GM18499 (cell line): ENCODE measurements at regions not wholly inside any gene's neighbourhood (a gene's known extent, or its start where the extent isn't known, plus 50 kb on each side); places are given as distances from the start of the nearest gene placed in this dataset.
"Not testable (repeated sequence)": the region's sequence is repeated elsewhere in the genome, so short reads cannot be mapped to it uniquely, and the experiment has no call there.

Source experiments
- ATAC-seq: cut with Tn5 transposase; IDR thresholded peaks from one replicate; pipeline ENCODE4 v1.9.1; 2021; ENCODE audit warnings: moderate number of reproducible peaks; ENCODE audit not compliant: insufficient read depth, unreplicated experiment

DNA sequence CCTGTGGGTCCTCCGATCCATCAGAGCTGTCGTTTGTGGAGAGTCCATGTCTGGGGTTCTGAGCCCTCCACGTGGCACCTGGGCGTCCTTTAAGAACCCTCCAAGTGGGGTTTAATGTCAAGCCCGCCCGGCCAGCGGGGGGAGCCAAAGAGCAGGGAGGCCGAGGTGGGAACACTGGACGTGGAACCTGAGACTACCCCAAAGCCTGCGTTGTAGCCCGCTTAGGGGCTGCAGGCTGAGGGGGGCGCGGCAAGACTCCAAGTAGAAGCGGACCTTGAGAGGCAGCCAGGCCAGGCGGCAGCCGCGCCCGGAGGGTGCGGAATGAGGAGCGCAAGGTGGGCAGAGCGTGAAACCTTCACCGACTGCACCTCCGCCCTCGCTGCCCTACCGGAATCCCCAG, 126.2 kb upstream of the ATP10A start:
- no peak for ATAC-seq

- not testable (repeated sequence) for ATAC-seq
These were observed 125.6 kb upstream of the ATP10A start for GRCh38 chr15:25988716-25989115.

DNA sequence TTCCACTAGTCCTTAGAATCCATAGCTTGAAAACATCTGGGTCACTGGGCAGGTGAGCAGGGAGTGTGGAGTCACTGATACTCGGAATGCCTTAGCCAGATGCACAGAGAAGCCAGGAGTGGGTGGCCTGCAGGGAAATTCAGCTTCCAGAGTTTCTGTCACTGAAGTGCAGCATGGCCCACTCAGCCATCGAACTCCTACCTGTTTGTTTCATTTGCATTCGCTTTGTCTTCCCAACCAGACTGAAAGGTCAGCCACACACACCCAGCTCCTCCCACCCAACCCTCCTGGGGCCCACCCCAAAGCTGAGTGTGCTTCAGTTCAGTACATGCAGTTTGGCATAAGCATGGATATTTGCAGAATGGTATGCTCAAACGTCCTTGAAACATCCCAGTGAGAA, 124.5 kb upstream of the ATP10A start:
- ATAC-seq = no peak

DNA sequence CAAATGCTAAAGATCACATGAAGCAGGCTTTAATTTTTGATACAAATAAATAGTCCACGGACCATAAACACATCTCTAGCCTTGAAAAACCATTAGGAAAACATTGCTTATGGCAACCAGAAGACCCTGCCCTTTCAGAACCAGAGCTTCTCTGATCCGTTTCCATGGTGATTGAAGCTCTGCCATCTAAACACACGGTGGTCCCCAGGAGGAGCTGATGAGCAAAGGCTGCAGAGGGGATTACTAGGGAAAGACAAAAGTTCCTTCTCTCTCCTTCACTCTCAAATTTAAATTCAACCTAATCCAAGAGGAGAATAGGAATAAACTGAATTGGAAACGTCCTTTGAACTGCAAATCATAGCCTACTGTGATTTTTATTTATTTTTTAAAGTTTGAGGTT, 122.0 kb upstream of the ATP10A start:
- ATAC-seq = no peak

- ATAC-seq = no peak
These were observed 119.6 kb upstream of the ATP10A start for GRCh38 chr15:25982736-25983135.

DNA sequence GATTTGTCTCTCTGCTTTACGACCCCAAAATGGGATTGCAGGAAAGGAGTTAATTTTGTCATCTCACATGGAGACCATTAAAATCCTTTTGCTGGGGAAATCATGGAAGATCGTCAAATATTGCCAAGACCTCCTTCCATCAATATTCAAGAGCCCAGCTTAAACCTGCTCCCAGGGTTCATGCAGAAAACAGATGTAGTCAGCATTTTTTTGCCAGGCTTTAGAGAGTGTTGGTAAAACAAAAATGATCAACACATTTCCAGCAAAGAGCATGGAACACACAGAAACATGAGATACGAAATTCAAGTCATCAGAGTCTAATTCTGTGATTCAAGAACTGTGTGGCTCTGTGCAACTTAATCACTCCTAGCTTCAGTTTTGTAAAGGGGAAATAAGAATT, 118.0 kb upstream of the ATP10A start:
- ATAC-seq = no peak

DNA sequence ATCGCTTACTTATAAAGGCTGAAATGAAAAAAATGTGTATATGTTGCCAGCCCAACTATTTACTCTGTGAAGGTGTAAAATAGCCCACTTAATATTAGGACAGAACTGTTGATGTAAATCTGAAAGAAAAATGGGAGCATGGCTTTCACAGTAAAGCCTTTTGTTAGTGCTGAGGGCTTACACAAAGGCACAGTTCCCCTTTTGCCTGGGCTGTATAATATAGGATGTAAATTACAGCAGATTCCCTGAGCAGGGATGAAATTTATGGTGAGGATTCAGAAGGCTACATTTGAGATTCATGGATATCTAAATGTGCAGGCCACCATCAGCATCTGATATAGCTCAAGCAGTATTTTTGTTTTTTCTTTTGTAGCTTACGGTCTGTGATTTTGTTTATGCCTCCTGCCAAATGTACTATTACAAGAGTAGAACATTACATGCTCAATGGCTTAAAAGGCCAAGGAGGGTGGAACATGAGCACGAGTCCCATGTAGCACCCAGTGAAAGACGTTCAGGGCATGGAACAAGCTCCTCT, 109.1 kb upstream of the ATP10A start:
- ATAC-seq = no peak

- ATAC-seq = no peak
These were observed 107.9 kb upstream of the ATP10A start for GRCh38 chr15:25971053-25971452.

DNA sequence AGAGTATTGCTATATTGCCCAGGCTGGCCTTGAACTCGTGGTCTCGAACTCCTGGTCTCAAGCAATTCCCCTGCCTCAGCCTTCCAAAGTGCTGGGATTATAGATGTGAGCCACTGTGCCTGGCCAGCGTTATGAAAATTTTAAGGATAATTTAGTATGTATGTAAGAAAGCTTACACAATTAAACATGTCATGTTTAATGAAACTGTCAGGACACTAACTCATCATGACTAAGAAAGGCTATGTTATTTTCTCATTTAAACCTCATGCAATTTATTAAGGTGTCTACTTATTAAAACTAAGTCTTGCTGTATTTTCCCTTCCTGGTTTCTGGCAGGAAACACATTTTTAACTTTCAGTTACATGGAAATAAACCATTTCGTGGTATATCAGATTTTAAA, 106.8 kb upstream of the ATP10A start:
- no peak for ATAC-seq

GRCh38 chr15:25967116-25967515, 104.0 kb upstream of the ATP10A start:
- no peak for ATAC-seq

DNA sequence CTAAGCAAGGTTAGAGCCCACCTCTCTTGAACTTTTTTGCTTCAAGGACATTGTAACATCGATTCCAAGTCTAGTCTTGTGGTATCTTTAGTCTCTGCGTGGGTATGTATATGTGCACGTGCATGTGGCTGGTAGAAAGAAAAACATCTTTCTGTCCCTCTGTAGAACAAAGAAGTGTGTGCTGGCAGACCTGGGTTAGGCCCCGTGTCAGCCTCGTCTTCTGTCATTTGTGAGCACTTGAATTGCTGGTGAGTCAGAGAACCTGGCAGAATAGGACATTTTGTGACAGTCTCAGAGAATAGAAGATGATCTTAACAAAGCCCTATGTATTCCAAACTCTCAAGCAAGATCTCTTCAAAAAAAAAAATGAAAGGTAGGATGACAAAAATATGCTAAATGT, 102.2 kb upstream of the ATP10A start:
- no peak for ATAC-seq

GRCh38 chr15:25960273-25960672, 97.1 kb upstream of the ATP10A start:
- no peak for ATAC-seq

- no peak for ATAC-seq
These were observed 96.0 kb upstream of the ATP10A start for GRCh38 chr15:25959100-25959499.

- ATAC-seq = no peak
These were observed 92.5 kb upstream of the ATP10A start for GRCh38 chr15:25955628-25956027.

DNA sequence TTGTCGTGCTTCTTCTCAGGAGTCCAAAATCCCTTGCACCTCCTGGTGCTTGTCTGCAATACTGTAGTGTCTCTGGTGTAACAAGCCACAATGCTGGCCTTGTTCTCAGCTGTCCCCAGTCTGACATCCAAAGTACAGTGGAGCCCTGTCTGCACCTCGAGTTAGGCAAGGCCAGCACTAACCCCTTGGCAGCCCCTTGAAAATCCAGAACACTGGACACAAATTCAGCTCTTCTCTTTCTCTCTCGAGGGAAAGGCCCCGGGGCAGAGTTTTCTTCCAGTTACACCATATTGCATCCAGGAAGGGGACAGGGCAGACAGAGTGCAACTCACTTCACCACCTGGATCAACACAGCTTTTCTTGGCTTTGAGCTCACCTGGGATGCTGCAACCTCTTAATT, 91.3 kb upstream of the ATP10A start:
- no peak for ATAC-seq

- no peak for ATAC-seq
These were observed 86.9 kb upstream of the ATP10A start for GRCh38 chr15:25950014-25950413.

GRCh38 chr15:25947323-25948314, 84.5 kb upstream of the ATP10A start:
- ATAC-seq = no peak

DNA sequence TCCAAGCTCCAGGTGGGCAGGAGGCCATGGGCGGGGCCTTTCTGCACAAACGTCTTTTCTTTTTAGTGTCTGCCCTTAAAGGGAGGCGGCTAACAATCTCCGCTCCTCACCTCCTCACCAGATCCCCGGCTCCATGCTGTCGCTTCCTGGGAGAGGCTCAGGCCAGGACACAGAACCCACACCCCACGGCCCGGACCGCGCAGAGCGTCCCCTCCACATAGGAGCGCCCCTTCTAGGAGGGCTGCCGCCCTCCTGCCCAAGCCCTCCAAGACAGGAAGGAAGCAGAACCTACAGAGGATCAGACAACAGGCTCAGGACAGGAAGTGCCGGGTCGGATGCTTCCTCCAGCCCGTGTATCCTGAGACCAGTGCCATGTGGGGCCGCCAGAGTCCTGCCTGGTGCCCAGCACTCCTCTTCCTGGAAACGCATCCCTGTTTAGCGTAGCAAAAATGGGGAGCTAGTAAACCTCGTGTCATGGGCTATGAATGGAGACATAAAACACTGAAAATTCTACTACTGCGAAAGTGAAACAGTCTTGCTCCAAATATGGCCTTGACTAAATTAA, 83.2 kb upstream of the ATP10A start:
- no peak for ATAC-seq

DNA sequence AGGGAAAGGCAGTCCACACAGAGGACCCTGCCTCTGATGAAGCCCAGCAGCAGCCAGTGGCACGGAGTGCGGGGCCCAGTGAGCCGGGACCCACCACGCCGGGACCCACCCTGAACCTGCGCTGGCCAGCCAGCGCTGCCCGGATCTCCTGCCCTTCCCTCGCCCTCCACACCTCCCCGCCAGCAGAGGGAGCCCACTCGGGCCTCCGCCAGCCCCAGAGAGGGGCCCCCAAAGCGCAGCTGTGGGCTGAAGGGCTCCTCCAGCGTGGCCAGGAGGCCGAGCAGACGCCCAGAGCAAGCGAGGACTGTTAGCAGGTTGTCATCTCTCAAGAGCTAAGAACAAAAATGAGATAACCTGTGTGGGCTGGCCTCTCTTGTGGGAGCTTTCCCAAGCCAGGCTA, 81.3 kb upstream of the ATP10A start:
- ATAC-seq = no peak

GRCh38 chr15:25943831-25944230, 80.7 kb upstream of the ATP10A start:
- no peak for ATAC-seq

DNA sequence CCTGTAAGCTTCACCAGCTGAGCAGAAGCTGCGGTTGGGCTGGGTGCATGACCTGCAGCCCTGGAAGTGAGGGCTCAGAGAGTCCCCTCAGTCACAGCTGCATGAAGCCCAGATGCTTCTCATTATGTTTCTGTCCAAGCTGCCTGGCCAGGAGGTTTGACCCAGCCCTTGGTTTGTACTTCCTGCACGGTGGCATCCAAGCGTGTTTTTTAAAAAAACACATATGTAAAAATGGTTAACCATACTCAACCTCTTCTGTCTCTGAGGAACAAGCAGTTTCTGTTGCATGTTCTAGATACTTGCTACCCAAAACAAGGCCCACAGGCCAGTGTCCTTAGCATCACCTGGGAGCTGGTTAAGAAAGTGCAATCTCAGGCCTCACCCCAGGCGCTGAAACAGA, 76.0 kb upstream of the ATP10A start:
- peak; percentile 83 for ATAC-seq

DNA sequence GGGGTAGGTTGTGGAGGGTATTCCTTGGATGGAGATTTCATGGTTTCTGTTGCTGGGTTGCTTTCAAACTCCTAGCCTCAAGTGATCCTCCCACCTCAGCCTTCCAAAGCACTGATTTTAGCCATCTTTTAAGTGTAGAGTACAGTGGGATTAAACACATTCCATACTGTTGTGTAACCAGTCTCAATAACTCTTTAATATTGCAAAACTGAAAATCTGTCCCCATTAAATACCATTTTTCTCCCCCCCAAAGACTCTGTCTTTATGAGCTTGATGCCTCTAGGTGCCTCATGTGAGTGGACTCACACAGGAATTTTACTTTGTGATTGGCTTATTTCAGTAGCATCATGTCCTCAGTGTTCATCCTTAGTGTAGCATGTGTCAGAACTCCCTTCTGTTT, 74.7 kb upstream of the ATP10A start:
- no peak for ATAC-seq
